HG03159 (cell line): ENCODE measurements at regions not wholly inside any gene's neighbourhood (a gene's known extent, or its start where the extent isn't known, plus 50 kb on each side); places are given as distances from the start of the nearest gene placed in this dataset.
"Not testable (repeated sequence)": the region's sequence is repeated elsewhere in the genome, so short reads cannot be mapped to it uniquely, and the experiment has no call there.

Experiments used
- ATAC-seq: cut with Tn5 transposase; IDR thresholded peaks from one replicate; pipeline ENCODE4 v1.9.1; 2021; ENCODE audit warnings: mild to moderate bottlenecking, moderate library complexity; ENCODE audit not compliant: unreplicated experiment

DNA sequence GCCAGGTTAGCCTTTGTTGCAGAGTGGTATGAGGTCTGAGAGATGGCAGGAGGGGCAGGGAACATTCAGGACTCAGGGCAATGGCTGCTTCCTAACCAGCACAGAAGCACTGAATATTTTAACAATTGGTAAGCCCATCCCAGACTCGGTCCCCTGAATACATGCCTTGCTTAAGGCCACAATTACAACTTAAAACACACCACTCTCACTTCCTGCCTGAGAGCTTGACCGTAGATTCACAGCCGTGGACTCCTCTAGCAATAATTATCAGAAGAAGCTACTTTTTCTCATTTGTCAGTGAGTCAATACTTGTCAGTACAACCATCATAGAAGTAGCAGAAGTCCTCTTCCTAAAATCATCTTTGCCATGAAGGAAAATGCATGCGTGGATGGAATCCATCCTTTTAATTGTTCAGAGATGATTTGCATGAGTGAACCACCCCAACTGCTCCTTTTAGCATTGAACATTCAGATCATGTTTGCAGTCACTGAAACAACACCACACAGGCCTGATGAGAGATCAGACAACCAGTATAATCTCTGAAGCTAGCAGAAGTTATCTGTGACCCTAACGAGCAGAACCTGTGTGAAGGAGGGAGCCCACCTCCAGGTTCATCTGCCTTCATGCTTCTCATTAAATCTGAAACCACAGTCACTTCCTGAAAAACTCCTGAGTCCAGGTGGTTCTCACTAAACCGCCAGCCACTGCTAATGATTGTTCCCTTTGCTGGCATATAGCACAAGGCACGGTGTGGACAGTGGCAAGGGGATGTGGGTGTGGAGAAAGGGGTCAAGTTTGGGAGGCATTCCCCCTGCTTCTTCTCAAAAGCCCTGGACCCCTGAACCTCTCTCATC, 333.9 kb upstream of the CNR1 start:
- ATAC-seq = peak; percentile 75

DNA sequence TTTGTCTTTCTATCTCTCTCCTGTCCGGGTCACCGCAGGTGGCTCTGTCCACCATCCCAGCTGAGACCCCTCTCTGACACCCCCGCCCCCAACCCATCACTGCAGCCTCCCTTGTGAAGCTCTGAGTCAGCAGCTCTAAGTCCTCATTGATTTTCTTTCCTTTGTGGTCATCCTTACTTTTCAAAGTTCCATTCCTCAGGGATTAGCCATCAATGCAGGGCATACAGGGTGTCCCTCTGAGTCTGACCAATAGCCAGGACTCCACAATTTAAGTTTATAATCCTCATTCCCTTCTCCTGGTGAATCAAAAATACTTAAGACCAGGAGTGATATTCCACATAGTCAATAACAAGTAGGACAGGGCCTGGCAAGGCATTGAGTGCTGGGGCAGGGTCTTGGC, 333.3 kb upstream of the CNR1 start:
- ATAC-seq = no peak

DNA sequence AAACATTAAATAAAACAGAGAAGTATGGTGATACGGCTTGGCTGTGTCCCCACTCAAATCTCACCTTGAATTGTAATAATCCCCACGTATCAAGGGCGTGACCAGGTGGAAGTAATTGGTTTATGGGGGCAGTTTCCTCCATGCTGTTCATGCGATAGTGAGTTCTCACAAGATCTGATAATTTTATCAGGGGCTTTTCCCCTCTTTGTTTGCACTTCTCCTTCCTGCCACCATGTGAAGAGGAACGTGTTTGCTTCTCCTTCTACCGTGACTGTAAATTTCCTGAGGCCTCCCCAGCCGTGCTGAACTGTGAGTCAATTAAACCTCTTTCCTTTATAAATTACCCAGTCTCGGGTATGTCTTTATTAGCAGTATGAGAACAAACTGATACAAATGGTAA, 331.3 kb upstream of the CNR1 start:
- ATAC-seq = not testable (repeated sequence)

DNA sequence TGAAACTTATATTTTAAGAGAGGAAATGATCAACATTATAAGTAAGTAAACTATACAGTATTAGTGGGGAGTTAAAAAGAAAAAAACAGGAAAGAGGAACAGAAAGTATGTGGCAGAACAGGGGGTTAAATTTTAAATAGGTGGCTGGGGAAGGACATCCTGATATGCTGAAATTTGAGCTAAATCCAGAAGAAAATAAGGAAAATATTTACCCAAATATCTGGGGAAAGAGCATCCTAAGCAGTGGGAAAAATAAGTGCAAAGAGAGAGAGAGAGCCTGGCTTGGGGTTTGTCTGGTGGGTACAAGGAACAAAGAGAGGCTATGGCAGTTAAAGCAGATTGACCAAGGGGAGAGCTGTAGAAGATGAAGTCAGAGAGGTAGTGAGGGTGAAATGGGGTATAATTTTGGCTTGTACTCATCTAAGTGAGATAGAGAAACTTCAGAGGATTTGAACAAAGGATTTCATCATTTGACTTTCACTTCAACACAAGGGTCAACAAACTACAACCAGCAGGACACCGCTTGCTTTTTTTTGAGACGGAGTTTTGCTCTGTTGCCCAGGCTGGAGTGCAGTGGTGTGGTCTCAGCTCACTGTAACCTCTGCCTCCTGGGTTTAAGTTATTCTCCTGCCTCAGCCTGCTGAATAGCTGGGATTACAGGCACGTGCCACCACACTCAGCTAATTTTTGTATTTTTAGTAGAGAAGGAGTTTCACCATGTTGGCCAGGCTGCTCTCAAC, 328.4 kb upstream of the CNR1 start:
- peak; percentile 71 for ATAC-seq

DNA sequence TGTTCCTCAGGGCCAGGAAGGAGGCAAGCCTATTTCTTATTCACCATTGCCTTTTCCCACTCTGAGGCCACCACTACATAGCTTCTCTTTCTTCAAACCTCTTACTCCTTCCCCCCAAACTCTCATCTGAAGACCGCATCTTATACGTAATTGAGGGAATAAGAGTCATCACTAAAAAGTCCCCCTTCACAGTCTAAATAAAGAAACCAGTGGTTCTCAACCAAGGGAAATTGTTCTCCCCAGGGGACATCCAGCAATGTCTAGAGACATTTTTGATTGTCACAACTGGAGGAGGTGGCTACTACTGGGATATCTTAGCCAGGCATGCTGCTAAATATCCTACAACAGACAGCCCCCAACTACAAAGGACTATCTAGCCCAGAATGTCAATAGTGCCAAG, 327.6 kb upstream of the CNR1 start:
- peak; percentile 31 for ATAC-seq

DNA sequence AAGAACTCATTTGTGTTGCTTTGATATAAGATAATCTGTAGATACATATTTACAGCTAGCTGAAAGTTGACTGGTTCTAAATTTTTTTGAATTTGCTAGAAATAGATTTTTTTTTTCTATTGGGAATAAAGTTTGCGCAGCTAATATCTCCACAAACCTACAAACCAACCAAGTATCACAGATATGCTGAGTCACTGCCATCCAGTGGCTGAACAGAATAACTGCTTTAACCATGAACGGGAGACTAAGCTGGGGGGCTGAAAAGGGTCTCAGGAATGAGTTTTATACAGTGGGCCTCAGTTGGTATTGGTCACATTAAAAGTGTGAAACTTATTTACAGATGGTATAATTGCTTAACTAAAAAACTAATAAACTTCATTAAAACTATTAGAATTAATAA, 326.7 kb upstream of the CNR1 start:
- ATAC-seq = no peak

DNA sequence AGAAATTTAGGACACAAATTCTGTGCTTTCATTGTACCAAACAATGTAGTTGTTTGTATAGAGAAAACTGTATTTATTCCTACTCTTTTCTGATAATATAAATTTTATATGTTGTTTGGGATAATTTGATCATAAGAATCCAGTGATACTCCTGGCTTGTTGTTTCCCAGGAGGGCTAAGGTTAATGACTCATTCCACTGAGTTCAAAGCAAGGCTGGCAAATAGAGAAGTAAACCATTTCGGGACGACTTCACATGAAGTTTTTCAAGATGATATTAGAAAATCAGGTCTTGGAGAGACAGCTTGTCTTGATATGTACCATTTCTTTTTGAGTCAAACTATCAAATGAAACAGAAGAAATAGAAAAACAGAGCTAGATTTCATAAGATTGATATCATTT, 326.1 kb upstream of the CNR1 start:
- ATAC-seq = no peak

DNA sequence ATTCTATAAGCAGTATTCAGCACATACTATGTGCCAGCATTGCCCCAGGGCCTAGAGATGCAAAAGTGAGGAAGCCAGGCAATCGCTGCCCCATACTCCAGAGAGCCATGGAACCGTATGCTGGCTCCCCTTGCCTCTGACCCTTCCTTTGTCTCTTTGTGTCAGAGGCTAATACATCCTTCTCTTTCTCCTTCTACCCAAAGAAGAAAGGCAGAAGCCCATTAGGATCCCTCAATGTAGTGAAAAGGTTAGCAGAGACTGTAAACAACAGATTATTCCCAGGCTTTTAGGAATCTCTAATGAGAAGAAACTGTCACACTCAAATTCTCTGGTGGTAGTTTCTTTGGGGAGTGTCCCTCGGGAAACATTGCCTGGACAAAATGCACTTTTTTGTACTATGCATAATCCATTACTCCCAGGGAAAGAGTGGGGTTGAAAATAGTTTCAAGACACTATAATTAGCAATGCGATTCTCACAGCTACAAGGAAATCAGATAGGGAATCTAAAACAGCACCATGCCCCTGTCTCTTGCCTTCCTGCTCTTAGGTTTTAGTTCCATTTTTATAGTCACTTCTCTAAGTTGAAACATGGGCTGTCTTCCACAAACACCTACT, 325.2 kb upstream of the CNR1 start:
- ATAC-seq = no peak

DNA sequence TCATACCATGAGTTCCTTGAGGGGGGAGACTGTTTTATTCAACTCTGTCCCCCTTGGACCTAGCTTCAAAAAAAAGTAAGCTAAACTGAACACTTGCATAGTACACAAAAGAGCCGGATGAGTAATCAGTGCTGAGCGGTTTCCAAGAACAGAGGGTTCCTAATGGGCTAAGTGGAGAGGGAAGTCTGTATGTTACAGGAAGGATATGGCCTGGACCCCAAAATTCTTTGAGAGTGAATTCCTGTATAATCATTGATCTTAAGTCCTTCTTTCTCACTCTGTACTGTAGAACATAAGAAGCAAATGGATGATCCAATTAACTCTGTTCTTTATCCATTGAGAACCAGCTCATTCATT, 324.7 kb upstream of the CNR1 start:
- ATAC-seq = no peak

DNA sequence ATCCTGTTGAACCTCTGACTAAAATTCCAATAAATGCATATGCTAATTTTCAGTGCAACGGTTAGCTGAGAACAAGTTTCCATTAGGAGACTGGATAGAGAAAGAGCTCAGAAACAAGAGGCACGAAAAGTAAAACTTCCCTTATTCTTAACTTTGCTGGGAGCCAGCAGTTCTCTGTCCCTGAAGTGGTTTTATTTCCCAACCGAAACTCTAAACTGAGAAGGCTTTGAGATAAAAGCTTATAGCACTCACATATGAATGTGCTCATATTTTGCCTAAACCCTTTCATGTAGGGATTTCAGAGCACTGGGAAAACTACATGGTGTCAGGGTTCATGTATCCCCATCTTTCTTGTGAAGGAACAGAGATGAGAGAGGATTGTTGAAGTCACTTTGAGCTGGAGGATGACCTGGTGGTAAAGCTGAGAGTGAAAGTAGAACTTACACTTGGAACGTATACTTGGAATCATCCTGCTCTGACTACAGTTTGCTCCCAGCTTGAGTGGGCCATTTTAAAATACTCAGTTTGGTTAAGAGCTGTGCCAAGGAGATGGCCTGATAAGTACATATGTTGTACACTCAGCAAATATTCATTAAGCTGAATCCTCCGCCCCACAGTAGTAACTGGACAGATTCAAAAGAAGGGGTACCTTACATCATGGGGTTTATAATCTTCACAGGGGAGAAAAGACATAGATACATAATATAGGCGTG, 324.2 kb upstream of the CNR1 start:
- ATAC-seq = no peak

DNA sequence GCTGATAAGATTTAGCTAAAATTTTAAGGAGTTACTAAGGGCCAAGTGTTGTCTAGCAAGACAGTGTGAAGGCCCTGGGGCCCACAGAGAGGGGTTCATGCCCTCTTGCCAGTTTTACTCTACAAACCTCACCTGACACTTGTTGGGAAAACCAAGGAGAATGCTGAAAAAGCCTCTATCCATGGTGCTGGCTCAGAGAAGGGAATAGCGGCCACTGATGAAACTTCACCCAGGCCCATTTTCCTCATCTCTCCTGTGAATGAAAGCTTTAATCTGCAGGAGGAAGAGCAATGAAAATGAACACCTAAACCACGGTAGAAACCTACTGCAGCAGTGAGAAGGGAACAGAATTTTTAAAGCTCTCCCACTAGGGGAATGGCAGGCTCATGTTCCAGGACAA, 317.3 kb upstream of the CNR1 start:
- ATAC-seq = no peak

DNA sequence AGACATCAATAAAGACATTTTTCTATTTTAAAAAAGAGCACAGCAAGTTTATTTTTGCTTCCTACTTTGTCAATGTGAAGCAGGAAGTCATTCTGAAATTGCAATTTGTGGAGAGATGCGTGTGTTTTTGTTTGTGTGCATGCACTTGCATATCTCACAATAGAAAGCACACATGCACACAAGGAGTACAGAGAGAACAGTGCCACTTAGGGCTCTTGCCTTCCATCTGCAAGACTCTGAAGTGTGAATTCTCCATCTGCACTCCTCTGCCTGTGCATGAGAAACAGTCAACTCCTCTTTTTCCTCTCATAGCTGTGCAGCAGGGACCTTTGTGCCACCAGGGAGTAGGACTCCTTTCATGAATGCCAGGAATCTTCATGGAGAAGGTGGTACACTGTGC, 316.3 kb upstream of the CNR1 start:
- no peak for ATAC-seq

DNA sequence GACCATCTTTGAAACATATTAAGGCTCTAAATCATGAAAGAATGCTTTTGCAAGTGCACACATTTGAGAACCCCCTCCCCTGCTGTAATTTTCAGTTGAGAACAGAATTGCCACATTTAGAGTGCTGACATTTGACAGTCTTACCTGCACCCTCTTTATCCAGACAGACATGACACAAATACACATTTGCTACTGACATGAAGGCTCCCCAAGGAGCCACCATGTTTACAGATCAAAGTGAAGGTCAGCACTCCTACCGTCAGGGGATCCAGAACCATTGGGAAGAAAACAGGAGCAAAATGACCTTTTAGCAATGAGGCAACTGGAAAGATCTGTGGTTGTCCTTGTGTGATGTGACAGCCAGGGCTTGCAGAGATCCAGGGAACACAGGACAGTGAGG, 315.4 kb upstream of the CNR1 start:
- ATAC-seq = no peak

DNA sequence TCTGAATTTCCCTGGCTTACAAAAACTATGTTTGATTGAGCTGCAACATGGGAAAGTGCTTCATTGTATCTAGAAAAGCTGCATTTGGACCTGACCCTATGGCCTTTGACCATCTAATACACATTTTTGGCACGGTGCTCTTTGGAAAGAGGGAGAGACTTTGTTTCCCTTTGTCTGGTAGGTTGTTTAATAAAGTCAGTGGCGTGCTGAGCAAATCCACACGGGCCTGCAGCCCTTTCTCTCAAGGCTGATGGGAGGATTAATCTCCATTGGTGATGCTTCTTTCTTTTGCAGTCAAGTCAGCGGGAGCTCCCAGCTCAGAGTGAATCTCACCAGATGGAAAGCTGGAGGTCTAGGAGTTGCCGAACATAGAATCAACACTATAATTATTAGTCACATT, 314.7 kb upstream of the CNR1 start:
- ATAC-seq = no peak

DNA sequence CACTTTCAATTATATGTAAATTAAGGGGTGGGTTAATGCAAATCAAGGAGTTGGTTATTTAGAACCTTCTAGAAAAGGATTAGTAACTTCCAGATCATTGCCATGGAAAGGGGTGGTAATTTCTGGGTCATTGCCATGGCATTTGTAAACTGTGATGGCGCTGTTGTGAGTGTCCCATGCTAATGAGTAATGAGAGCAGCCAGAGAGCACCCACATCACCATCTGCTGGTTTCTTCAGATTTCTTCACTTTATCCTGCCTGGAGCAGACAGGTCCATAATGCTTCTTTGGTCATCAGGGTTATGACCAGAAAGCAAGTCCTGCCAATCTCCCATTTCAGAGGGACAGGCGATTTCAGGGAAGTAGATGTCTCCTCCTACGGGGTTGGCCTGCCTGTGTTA, 311.3 kb upstream of the CNR1 start:
- no peak for ATAC-seq

DNA sequence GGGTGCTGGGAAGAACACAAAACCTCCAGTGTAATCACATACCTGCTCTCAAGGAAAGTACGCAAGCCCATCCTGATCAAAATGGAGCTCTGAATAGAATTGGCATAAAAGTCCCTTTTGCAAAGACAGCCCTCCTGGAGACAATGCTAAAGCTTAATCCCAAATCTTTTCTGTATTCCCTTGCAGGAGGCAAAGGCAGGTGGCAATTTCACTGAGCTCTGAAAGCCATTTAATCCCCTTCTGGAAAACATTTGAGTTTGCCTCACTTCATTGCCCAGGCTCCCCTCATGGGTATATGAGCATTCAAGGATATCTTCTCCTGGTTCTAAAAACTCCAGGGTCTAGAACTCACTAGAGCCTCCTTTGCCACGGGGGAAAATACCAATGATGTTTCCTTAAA, 310.2 kb upstream of the CNR1 start:
- no peak for ATAC-seq

DNA sequence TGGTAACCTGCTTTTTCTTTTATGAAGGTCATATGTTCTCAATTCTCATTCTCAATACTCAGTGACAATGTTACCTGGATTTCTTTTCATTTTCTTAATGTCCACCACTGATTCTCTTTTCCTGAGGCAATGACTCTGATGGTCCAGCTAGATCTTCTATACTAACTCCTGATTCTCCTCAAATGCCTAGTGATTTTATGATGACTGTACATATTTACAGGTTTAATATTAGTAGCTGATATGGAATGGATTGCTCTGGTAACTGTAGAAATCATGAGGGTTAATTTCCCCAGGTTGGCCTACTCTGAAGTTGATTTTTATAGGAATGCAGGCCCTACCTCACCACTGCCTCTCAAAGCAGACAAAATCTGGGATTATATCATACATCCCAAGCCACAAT, 308.6 kb upstream of the CNR1 start:
- no peak for ATAC-seq

DNA sequence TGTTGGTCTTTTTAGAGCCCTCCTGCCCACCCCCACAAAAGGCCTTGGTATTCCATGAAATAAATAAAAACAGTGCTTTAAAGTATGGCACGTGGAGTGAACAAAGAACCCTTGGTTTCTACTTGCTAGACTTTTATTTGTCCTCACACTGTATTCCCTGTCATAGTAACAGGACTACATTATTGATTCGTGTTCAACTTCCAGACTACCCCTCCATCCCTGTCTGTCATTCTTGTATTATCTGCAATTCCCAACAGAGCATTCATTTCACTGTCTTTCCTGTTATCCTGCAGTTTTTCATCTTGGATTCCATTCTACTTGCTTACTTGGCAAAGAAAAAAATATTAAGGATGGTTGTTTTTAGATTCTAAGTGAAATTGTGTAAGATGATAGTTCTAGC, 307.4 kb upstream of the CNR1 start:
- no peak for ATAC-seq

DNA sequence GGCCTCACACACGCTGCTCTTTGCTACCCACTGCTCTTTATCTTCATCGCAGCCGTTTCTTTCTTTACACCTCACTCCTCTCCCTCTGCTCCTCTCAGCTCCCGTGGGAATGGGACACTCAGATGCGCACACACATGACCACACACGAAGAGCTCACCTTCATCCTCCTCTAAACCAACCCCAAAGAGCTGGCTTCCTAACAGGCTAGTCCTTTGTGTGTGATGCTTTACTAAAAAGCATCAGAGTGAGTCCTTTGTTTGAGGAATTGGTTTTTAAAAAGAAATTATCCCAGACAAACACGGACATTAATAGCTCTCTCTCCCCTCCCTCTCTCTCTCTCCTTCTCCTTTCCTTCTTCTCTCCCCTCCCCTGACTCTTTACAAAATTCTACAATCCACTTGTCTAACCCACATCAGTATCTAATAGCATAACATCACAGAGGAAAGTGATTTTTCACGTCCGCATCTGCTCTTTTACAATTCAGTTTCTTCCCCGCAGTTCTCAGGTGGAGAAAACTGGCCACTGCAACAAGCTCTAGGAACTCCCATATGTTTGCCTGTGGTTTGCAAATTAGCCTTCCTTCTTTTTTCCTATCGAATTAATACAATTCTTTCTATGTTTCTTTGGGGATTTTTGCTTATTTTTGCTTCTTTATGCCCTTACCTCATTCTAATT, 306.8 kb upstream of the CNR1 start:
- ATAC-seq = no peak

DNA sequence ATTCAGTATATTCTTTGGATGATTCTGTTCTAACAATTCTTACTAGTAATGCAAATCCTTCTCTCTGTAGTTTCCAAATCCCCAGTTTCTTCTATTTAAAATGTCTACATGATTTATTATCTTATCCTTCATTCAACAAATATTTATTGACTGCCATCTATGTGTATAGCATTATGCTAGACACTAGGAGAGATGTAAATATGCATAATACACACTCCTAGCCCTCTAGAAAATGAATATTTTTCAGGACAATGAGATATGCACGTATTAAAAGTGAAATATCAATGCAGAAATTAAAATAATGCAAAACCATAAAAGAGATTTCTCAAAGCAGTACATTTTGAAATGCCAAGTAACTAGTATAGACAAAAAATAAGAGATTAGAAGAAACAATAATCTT, 293.5 kb upstream of the CNR1 start:
- ATAC-seq = no peak

DNA sequence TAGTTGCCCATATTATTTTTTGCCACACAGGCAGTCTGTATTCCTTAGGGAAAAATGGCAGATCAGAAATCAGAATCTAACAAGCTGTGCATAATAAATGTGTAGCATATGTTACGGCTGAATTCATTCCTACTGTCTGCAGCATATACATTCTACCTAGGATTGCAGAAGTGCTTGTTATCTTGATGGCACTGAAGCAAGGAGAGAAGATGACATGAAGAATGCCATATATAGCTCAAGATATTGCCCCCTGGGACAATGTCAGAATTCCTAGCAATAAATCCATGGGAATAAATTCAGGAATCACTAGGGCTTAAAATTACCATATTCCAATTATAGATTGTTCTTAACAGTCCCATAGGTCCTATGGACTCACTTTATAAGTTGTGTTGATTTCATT, 293.0 kb upstream of the CNR1 start:
- ATAC-seq = no peak
